ENCODE measurements at regions not wholly inside any gene's neighbourhood (a gene's known extent, or its start where the extent isn't known, plus 50 kb on each side); places are given as distances from the start of the nearest gene placed in this dataset.

DNA sequence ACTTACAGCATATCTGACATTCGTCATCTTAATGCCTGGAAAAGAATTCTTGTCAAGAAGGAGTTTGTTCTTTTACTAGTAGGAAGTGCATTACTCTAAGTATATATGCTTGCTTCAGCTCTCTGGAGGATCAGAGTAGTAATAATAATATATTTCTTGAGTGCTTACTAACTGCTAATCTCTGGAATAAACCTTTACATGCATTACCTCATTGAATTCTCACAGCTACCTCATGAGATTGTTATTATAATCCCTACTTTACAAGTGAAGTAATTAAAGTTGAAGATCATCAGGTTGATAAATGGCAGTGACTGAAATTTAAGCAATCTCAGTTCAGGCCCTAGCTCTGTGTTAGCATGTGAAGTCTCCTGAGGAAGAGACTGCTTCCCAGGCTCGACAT, 115.0 kb upstream of the PDE5A start:
- H3K36me3 ChIP-seq (ENCODE audit: insufficient read depth), result no peaks in the 10 kb centered on the region
- WGBS, result 69% methylated on average over 2 of the region's 2 CpGs
- H3K27ac ChIP-seq (ENCODE audit: low read depth), result no peak overlapping the region
- H3K4me3 ChIP-seq (ENCODE audit: low read depth, low read length), result no peak overlapping the region
- H3K4me1 ChIP-seq (ENCODE audit: insufficient read depth), result no peaks in the 10 kb centered on the region
- DNase-seq (ENCODE audit: extremely low spot score), result no peak

DNA sequence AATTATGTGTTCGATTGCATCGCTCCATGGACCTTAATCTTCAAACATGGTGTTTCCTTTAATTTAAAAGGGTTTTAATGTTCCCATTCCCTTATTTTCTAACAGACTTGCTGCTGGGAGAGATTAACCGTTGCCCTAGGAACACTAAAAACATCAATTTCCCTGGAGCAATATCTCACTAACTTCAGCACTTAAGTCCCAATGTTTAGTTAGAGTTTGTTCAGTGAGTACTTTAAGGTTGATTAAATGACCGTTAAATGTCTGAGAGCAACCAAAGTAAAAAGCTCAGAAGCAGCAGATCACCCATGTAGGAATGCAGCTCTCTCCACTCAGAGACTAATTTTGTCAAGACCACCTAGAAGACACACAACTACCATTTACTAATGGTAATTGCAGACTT, 111.2 kb upstream of the PDE5A start:
- WGBS, result 62% methylated on average over 4 of the region's 4 CpGs
- Histone ChIP-seq H3K27ac (ENCODE audit: low read depth) (no peak overlapping the region), H3K4me1 (ENCODE audit: insufficient read depth) (no peaks in the 10 kb centered on the region), H3K4me3 (ENCODE audit: low read depth, low read length) (no peak overlapping the region), H3K36me3 (ENCODE audit: insufficient read depth) (no peaks in the 10 kb centered on the region)
- no peak for DNase-seq (ENCODE audit: extremely low spot score)

DNA sequence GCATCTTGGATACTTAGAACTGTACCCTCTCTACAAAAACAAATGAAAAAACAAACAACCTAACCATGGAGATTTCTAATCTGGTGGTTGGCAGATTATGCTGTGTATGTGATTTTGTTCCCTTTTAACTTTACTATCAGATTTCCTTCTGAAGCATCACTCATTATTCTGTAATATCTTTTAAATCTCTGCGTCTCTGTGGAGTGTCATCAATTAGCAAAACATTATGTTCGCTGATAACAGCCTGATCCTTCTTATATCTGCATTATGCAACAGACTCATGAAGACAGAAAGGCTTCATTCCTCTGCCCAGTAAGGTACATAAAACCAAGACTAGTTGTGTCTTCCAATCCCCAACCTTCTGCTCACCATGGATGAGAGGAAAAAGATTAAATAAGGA, 110.3 kb upstream of the PDE5A start:
- no peaks in the 10 kb centered on the region for H3K4me1 ChIP-seq (ENCODE audit: insufficient read depth)
- no peak overlapping the region for H3K4me3 ChIP-seq (ENCODE audit: low read depth, low read length)
- H3K27ac ChIP-seq (ENCODE audit: low read depth), result no peak overlapping the region
- no peaks in the 10 kb centered on the region for H3K36me3 ChIP-seq (ENCODE audit: insufficient read depth)
- DNase-seq (ENCODE audit: extremely low spot score), result no peak
- 78% methylated on average over 2 of the region's 2 CpGs for WGBS

DNA sequence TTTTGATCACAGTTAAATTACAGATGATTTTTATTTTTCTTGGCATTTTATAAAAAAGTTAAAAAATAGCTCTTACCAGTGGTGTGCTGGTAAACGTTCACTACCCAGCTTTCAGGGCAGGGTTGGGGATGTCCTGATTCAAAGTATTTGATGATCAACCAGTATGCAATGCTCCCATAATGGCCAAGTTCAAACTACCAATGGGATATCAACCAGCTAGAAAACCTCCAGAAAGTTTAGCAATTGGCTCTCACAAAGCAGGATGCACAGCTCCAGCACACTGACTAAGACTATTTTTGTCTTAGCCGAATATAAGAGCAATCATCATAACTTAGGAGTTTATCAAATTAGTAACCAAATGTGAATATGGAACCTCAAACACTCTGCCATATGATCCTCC, 108.0 kb upstream of the PDE5A start:
- Histone ChIP-seq H3K27ac (ENCODE audit: low read depth) (no peak overlapping the region), H3K36me3 (ENCODE audit: insufficient read depth) (no peaks in the 10 kb centered on the region), H3K4me3 (ENCODE audit: low read depth, low read length) (no peak overlapping the region), H3K4me1 (ENCODE audit: insufficient read depth) (no peaks in the 10 kb centered on the region)
- WGBS, result 87% methylated on average over 2 of the region's 2 CpGs
- DNase-seq (ENCODE audit: extremely low spot score), result no peak

DNA sequence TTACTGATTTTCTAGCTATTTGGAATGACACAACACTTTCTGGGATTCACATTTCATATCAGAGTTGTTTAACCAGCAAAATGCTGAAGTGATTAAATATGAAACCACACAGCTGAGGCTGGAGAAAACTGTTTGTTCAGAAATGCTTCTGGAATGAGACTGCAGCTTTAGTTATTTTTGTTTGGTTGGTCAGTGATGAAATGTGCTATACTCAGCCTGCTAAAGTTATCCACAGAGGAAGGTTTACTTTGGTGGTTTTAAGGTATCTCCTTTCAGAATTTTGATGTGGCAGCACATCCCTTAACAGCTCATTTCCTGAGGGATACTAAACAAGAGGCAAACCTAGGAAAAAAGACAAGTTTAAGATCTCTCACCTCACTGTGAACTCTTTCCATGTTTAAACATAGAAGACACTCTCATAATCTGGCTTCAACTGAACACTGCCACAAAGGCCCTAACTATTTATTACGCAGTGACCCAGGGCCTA, 106.6 kb upstream of the PDE5A start:
- no peaks in the 10 kb centered on the region for H3K4me1 ChIP-seq (ENCODE audit: insufficient read depth)
- WGBS, result 26% methylated on average over 1 of the region's 1 CpG
- no peaks in the 10 kb centered on the region for H3K36me3 ChIP-seq (ENCODE audit: insufficient read depth)
- H3K4me3 ChIP-seq (ENCODE audit: low read depth, low read length), result no peak overlapping the region
- no peak overlapping the region for H3K27ac ChIP-seq (ENCODE audit: low read depth)
- no peak for DNase-seq (ENCODE audit: extremely low spot score)

DNA sequence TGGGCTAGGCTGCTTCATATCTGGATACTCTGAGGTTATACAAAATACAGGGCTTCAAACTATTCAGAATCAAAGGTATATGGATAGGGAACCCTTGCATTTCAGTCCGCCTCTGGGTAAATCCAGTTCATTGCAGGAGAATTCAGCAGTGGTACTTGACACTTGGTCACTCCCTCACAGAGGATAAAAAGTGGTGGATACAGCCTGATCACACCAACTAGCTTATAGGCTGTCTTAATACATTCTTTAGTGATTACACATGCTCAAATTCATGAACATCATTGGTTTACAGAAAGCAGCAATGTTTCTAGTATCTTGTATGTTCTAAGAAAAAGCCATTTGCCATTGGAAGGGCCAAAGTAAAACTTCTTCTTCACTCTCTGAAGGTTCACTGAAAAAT, 104.8 kb upstream of the PDE5A start:
- DNase-seq (ENCODE audit: extremely low spot score), result no peak
- H3K27ac ChIP-seq (ENCODE audit: low read depth), result no peak overlapping the region
- WGBS, result 98% methylated on average over 1 of the region's 1 CpG
- no peak overlapping the region for H3K4me3 ChIP-seq (ENCODE audit: low read depth, low read length)
- H3K36me3 ChIP-seq (ENCODE audit: insufficient read depth), result no peaks in the 10 kb centered on the region
- no peaks in the 10 kb centered on the region for H3K4me1 ChIP-seq (ENCODE audit: insufficient read depth)

DNA sequence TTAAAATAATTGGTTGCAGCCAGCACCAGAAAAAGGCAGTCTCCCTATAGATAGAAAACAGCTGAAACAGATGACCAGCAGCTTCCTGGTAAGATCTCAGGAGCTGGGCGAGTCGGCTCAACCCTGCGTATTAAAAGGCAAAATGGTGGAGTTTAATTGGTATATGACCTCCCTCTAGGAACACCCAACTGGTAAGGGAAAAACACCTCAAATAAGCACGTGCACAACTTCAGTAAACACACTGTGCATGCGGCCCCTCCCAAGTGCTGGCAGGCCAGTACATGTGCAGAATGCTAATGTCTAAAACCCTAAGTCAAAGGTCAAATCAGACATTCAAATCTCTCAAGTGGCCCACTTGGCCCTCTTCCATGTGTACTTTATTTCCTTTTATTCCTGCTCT, 103.2 kb upstream of the PDE5A start:
- H3K36me3 ChIP-seq (ENCODE audit: insufficient read depth), result no peaks in the 10 kb centered on the region
- 82% methylated on average over 5 of the region's 5 CpGs for WGBS
- no peak overlapping the region for H3K27ac ChIP-seq (ENCODE audit: low read depth)
- DNase-seq (ENCODE audit: extremely low spot score), result no peak
- no peaks in the 10 kb centered on the region for H3K4me1 ChIP-seq (ENCODE audit: insufficient read depth)
- no peak overlapping the region for H3K4me3 ChIP-seq (ENCODE audit: low read depth, low read length)

DNA sequence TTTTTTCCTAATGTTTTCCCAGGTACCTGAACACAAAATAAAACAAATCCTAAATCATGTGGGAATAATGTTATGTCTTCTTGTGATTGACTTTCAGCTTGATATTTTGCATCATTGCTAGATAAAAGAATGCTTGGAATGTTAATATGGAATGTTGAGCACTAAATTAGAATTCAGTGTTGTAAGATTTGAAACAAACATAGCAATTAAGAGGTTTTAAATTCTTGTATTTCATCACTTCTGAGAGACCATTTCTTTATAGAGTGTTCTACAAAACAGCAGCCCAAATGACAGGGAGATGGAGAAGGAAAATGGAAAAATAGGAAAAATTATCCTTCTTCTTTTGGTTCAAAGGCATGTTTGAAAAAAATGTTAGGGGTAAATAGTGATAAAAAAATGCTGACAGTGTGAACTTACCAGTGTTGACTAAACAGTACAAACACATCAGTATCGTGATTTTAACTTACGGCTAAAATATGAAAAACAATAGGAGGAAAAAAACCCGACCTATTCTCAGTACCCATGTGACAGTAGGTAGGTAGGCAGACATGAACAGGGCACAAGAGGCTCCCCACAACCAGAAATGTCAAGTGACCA, 102.6 kb upstream of the PDE5A start:
- WGBS, result 75% methylated on average over 3 of the region's 3 CpGs
- DNase-seq (ENCODE audit: extremely low spot score), result no peak
- no peak overlapping the region for H3K4me3 ChIP-seq (ENCODE audit: low read depth, low read length)
- no peaks in the 10 kb centered on the region for H3K4me1 ChIP-seq (ENCODE audit: insufficient read depth)
- no peak overlapping the region for H3K27ac ChIP-seq (ENCODE audit: low read depth)
- no peaks in the 10 kb centered on the region for H3K36me3 ChIP-seq (ENCODE audit: insufficient read depth)

DNA sequence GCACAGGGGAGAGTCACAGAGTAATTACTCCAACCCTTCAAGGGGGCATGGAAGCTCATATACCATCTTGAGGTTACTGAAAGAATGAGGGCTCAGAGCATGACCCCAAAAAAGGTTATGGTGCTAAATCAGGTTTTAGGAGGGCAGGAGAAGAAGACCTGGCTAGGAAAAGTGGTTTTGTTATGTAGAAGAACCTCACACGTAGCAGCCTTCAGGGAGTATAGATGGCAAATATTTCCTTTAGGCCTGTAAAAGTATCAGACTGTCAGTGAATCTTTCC, 102.0 kb upstream of the PDE5A start:
- H3K4me1 ChIP-seq (ENCODE audit: insufficient read depth), result no peaks in the 10 kb centered on the region
- WGBS, result 64% methylated on average over 1 of the region's 1 CpG
- no peak for DNase-seq (ENCODE audit: extremely low spot score)
- no peaks in the 10 kb centered on the region for H3K36me3 ChIP-seq (ENCODE audit: insufficient read depth)
- no peak overlapping the region for H3K4me3 ChIP-seq (ENCODE audit: low read depth, low read length)
- no peak overlapping the region for H3K27ac ChIP-seq (ENCODE audit: low read depth)

DNA sequence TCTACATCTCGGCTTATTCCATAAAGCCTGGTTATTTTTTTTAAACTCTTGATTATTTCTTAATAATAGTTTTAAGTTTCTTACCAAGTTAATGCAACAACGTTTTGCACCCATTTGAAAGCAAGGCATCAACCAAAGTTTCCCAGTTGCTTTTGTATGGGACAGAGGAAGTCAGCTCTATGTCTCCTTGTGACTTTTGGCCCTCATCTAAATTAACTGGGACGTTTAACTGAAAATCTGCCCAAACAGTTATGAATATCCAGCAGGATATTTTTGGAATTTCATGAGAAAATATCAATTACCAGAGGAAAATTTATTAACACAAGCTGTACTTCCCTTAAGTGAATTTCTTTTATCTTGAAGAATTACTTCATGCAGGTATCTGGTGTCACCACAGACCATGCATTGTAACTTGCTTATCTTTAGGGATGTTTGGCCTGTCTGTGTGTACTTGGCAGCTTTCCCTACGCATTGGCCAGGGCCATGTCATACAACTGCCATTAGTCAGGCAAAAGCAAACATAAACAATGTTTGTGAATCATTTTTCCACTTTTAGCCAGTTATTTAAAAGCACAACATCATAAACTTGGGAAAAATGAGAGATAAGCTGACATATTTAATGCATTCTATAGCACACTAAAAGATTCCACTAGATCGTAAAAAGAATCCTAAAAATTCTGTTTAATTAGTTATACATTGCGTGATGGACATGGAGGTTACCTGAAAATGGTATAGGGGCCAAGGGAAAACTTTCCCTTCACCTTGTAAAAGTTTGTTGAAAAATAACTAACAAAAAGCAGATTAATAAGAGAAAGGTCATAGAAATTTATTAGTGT, 101.4 kb upstream of the PDE5A start:
- H3K4me3 ChIP-seq (ENCODE audit: low read depth, low read length), result no peak overlapping the region
- 55% methylated on average over 6 of the region's 6 CpGs for WGBS
- peak; percentile 63 for DNase-seq (ENCODE audit: extremely low spot score)
- no peaks in the 10 kb centered on the region for H3K36me3 ChIP-seq (ENCODE audit: insufficient read depth)
- H3K4me1 ChIP-seq (ENCODE audit: insufficient read depth), result no peaks in the 10 kb centered on the region
- H3K27ac ChIP-seq (ENCODE audit: low read depth), result no peak overlapping the region

DNA sequence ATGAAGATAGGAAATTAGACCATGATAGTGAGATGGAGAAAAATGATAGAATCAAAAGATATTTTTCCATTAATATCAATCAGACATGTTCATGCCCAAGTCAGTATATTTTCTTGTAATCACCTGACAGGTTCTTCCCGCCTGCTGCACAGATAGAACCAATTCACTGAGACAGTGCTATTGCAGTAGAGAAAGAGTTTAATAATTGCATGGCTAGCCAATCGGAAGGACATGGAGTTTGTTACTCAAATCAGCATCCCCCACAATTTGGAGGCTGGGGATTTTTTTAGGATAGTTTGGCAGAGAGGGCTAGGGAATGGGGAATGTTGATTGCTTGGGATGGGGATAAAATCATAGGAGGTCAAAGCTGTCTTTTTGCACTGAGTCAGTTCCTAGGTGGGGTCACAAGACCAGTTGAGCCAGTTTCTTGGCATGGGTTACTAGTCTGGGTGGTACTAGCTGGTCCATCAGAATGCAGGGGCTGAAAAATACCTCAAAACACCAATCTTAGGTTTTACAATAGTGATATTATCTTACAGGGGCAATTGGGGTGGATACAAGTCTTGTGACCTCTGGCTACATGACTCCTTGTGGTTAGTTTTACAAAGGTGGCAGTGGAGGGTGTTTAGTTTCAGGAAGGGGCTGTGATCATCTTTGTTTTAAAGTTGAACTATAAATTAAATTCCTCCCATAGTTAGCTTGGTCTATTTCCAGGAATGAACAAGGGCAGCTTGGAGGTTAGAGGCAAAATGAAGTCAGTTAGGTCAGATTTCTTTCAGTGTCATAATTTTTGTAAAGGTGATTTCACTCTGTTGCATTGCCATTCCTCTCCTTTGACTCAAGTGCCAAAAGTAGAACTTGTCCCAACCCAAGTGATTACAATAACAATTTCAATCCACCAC, 100.3 kb upstream of the PDE5A start:
- Histone ChIP-seq H3K27ac (ENCODE audit: low read depth) (no peak overlapping the region), H3K4me1 (ENCODE audit: insufficient read depth) (no peaks in the 10 kb centered on the region), H3K36me3 (ENCODE audit: insufficient read depth) (no peaks in the 10 kb centered on the region), H3K4me3 (ENCODE audit: low read depth, low read length) (no peak overlapping the region)
- WGBS, result 96% methylated on average over 2 of the region's 2 CpGs
- no peak for DNase-seq (ENCODE audit: extremely low spot score)

DNA sequence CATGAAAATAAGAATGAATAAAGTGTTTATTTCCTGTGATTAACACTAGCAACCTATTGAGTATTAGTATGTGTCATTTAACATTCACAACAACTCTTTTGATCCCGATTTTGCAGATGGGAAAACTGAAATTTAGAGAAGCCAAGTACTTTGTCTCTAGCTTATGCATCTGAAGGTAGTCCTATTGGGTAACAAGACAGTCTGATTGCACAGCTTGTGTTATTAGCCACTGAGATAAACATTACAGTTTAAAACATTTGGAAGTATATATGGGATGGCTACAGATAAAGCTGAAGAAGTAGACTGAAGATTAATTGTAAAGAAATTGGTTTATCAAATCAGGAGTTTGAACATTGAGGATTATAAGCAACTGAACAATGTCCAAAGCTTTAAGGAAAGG, 99.6 kb upstream of the PDE5A start:
- no peak overlapping the region for H3K27ac ChIP-seq (ENCODE audit: low read depth)
- H3K4me3 ChIP-seq (ENCODE audit: low read depth, low read length), result no peak overlapping the region
- H3K36me3 ChIP-seq (ENCODE audit: insufficient read depth), result no peaks in the 10 kb centered on the region
- H3K4me1 ChIP-seq (ENCODE audit: insufficient read depth), result no peaks in the 10 kb centered on the region
- no peak for DNase-seq (ENCODE audit: extremely low spot score)
- 94% methylated on average over 1 of the region's 1 CpG for WGBS

DNA sequence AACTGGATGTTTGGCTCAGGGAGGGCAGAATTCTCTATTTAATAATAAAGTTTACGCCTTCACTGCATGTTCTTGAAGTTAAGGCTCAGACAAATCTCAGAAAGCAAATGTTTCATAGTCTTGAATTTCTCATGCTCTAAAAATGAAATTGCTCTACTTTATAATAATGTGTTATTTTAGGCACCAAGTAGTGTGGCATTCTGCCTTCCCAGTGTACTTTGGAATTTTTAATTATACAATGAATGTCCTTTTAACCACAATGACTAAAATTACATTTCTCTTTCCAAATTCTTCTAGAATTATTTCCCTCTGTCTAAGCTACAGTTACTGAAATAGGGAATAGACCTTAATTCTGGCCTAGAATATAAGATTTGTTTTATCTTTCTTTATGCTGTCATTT, 97.9 kb upstream of the PDE5A start:
- Histone ChIP-seq H3K4me3 (ENCODE audit: low read depth, low read length) (no peak overlapping the region), H3K36me3 (ENCODE audit: insufficient read depth) (no peaks in the 10 kb centered on the region), H3K27ac (ENCODE audit: low read depth) (no peak overlapping the region), H3K4me1 (ENCODE audit: insufficient read depth) (no peaks in the 10 kb centered on the region)
- WGBS, result 97% methylated on average over 1 of the region's 1 CpG
- DNase-seq (ENCODE audit: extremely low spot score), result no peak

All from urinary bladder (tissue), 3 donors.